ENCODE measurements at regions not wholly inside any gene's neighbourhood (a gene's known extent, or its start where the extent isn't known, plus 50 kb on each side); places are given as distances from the start of the nearest gene placed in this dataset.

DNA sequence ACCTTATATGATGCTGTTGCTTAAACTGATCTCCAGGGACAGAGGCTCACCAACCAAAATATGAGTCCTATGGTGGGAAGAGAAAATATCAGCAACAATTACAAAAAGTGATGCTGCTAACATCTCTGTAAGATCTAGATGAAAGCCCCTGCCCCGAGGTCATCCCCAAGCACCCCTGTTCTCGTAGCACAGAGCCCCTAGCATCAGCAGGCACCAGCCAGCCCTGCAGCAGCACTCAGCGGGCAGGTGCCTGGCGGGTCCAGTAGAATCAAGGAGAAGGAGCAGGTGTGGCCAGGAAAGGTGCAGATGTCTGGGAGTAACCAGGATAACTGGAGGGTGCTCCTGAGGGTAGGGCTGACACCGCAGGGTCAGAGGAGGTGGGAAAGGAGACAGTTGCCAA is 474.2 kb upstream of the MYT1L start:
- ATAC-seq (ENCODE audit: insufficient number of reproducible peaks, low FRiP score, low read depth), result no peak
- no peak overlapping the region for H3K4me3 ChIP-seq
- H3K27me3 ChIP-seq (replicated peaks; ENCODE audit: insufficient read depth), result no peaks in the 10 kb centered on the region
- H3K27ac ChIP-seq, result no peak overlapping the region
- no peak for DNase-seq (ENCODE audit: low spot score)
- no peaks in the 10 kb centered on the region for H3K9me3 ChIP-seq
- TF ChIP-seq, protein P1, sequence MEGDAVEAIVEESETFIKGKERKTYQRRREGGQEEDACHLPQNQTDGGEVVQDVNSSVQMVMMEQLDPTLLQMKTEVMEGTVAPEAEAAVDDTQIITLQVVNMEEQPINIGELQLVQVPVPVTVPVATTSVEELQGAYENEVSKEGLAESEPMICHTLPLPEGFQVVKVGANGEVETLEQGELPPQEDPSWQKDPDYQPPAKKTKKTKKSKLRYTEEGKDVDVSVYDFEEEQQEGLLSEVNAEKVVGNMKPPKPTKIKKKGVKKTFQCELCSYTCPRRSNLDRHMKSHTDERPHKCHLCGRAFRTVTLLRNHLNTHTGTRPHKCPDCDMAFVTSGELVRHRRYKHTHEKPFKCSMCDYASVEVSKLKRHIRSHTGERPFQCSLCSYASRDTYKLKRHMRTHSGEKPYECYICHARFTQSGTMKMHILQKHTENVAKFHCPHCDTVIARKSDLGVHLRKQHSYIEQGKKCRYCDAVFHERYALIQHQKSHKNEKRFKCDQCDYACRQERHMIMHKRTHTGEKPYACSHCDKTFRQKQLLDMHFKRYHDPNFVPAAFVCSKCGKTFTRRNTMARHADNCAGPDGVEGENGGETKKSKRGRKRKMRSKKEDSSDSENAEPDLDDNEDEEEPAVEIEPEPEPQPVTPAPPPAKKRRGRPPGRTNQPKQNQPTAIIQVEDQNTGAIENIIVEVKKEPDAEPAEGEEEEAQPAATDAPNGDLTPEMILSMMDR (IDR thresholded peaks at IDR 0.05), result no peak
- H3K4me1 ChIP-seq (ENCODE audit: control insufficient read depth in 1 of 2, low read depth in 2 of 2), result no peaks in the 10 kb centered on the region
- no peaks in the 10 kb centered on the region for H3K36me3 ChIP-seq

DNA sequence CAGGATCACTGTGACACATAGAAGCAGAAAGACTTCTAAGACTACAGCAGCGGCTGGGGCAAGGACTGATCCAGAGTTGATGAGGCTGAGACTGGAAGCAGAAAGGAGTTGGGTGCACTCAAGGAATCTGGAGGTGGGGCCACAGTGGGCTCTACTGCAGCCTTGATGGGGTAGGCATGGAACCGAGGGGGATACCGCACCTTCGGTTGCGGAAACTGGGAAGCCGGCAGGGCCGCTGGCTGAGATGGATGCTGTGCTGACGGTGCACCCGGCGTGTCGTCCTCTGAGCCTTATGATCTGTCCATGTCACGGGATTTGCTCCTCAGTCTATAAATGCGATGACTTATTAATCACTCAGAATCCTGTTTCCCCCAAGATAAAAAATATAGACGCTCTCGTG is 473.5 kb upstream of the MYT1L start:
- Histone ChIP-seq H3K9me3 (no peaks in the 10 kb centered on the region), H3K4me3 (no peak overlapping the region), H3K4me1 (ENCODE audit: control insufficient read depth in 1 of 2, low read depth in 2 of 2) (no peaks in the 10 kb centered on the region), H3K27ac (no peak overlapping the region), H3K36me3 (no peaks in the 10 kb centered on the region), H3K27me3 (replicated peaks; ENCODE audit: insufficient read depth) (no peaks in the 10 kb centered on the region)
- TF ChIP-seq, protein P1 (IDR thresholded peaks at IDR 0.05), result no peak
- ATAC-seq (ENCODE audit: insufficient number of reproducible peaks, low FRiP score, low read depth) (no peak), DNase-seq (ENCODE audit: low spot score) (no peak)

DNA sequence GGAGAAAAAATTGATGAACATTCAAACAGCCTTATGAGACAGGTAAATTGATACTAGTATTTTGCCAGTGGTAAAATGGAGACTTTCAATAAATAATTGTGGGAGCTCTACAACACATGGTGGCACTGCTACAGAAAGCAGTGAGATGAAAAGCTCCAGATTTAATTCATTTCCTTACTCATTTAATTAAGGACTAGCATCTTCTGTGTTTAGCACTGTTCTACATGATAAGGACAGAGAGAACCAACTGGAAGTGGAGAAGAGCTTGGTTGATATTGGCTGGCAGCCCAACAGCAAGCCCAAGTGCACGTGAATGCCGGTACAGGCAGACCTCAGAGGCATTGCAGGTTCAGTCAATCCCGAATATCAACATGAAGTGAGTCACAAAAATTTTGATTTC is 470.4 kb upstream of the MYT1L start:
- TF ChIP-seq, protein P1 (IDR thresholded peaks at IDR 0.05), result no peak
- Histone ChIP-seq H3K4me3 (no peak overlapping the region), H3K27ac (no peak overlapping the region), H3K27me3 (replicated peaks; ENCODE audit: insufficient read depth) (no peaks in the 10 kb centered on the region), H3K9me3 (no peaks in the 10 kb centered on the region), H3K4me1 (ENCODE audit: control insufficient read depth in 1 of 2, low read depth in 2 of 2) (no peaks in the 10 kb centered on the region), H3K36me3 (no peaks in the 10 kb centered on the region)
- ATAC-seq (ENCODE audit: insufficient number of reproducible peaks, low FRiP score, low read depth) (no peak), DNase-seq (ENCODE audit: low spot score) (no peak)

DNA sequence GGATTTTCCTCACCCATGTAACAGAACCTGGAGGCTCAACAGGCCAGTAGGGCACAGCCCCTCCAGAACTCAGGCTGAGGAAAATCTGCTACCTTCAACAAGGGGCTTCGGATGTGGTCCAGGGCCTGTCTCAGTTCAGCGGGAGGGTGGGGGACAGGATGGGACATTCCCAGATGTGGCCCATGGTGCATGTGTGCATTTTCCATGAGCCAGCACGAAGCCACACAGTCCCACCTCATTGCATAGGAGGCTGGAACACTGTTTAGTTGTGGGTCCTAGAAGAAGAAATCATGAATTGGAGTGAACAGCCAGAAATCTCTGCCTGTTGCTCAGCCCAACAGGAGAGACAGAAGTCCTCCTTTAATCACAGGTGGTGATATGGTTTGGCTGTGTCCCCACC is 469.6 kb upstream of the MYT1L start:
- Histone ChIP-seq H3K9me3 (no peaks in the 10 kb centered on the region), H3K27ac (no peak overlapping the region), H3K4me1 (ENCODE audit: control insufficient read depth in 1 of 2, low read depth in 2 of 2) (no peaks in the 10 kb centered on the region), H3K36me3 (no peaks in the 10 kb centered on the region), H3K27me3 (replicated peaks; ENCODE audit: insufficient read depth) (no peaks in the 10 kb centered on the region), H3K4me3 (no peak overlapping the region)
- DNase-seq (ENCODE audit: low spot score) (no peak), ATAC-seq (ENCODE audit: insufficient number of reproducible peaks, low FRiP score, low read depth) (no peak)
- TF ChIP-seq, protein P1 (IDR thresholded peaks at IDR 0.05), result no peak

DNA sequence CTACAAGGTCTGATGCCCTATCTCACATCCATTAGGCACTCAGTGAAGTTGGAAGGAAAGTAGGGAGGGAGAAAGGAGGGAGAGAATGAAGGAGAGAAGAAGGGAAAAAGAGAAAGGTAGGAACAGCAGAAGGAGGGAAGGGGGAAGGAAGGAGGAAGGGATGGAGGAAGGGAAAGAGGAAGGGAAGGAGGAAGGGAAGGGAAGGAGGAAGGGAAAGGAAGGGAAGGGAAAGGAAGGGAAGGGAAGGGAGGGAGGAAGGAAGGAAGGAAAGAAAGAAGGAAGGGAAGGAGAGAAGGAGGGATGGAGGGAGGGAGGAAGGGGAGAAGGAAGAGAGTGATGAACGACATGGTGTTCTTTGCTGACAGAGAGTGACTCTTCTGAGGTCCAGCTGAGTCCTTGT is 468.9 kb upstream of the MYT1L start:
- TF ChIP-seq, protein P1 (IDR thresholded peaks at IDR 0.05), result no peak
- DNase-seq (ENCODE audit: low spot score), result no peak
- Histone ChIP-seq H3K4me1 (ENCODE audit: control insufficient read depth in 1 of 2, low read depth in 2 of 2) (no peaks in the 10 kb centered on the region), H3K36me3 (no peaks in the 10 kb centered on the region), H3K27me3 (replicated peaks; ENCODE audit: insufficient read depth) (no peaks in the 10 kb centered on the region), H3K27ac (no peak overlapping the region), H3K4me3 (no peak overlapping the region), H3K9me3 (no peaks in the 10 kb centered on the region)
- ATAC-seq (ENCODE audit: insufficient number of reproducible peaks, low FRiP score, low read depth), result no peak
